Breast epithelium (tissue), 4 donors: ENCODE measurements at regions not wholly inside any gene's neighbourhood (a gene's known extent, or its start where the extent isn't known, plus 50 kb on each side); places are given as distances from the start of the nearest gene placed in this dataset.

Source experiments
- DNase-seq, 2 donors: peaks; one replicate each; pipeline ENCODE4 v3.0.0-alpha.2; 2019; ENCODE audit warnings: low spot score in 2 of 2
- H3K27ac ChIP-seq, 2 donors: fragments of 200-600 bp; sonication (generic) in 1 of 2; one replicate each; pipeline ENCODE4 v1.5.1; 2016 to 2019; ENCODE audit warnings: mild to moderate bottlenecking in 1 of 2
- H3K27me3 ChIP-seq, 2 donors: fragments of 200-600 bp; sonication (generic) in 1 of 2; one replicate each; pipeline versions ENCODE4 v1.5.1 to v1.6.0; 2017 to 2019; ENCODE audit warnings: control low read depth in 1 of 2, mild to moderate bottlenecking in 1 of 2
- H3K36me3 ChIP-seq: fragments of 200-600 bp; one replicate; pipeline ENCODE4 v1.5.1; 2019
- H3K4me1 ChIP-seq, 2 donors: fragments of 200-600 bp; sonication (generic); one replicate each; pipeline ENCODE4 v1.5.1; 2016 to 2019; ENCODE audit warnings: control low read depth in 1 of 2
- H3K4me3 ChIP-seq, 3 donors: fragments of 200-600 bp; sonication (generic); 1 replicate in 2 of 3; 2 replicates in 1 of 3; pipeline ENCODE4 v1.5.1; 2016 to 2019; ENCODE audit warnings: mild to moderate bottlenecking in 3 of 3, moderate library complexity in 2 of 3
- H3K9me3 ChIP-seq, 2 donors: fragments of 200-600 bp; sonication (generic) in 1 of 2; one replicate each; pipeline ENCODE4 v1.5.1; 2016 to 2019; ENCODE audit warnings: control low read depth in 1 of 2
- POLR2A ChIP-seq: fragments of 450-650 bp; IDR thresholded peaks from one replicate; pipeline ENCODE4 v1.6.1; 2016; ENCODE audit warnings: antibody characterized with exemption, mild to moderate bottlenecking, moderate library complexity
- POLR2AphosphoS5 ChIP-seq, 3 donors: sonication (generic); formaldehyde crosslinking; IDR thresholded peaks; one replicate each; pipeline ENCODE4 v1.6.1; 2017; ENCODE audit warnings: antibody characterized with exemption in 3 of 3
- intact Hi-C: fragments of 100-400 bp; cut with DNase I; formaldehyde crosslinking; loops from one replicate; pipeline ENCODE4 v1.15.1; 2023; ENCODE audit warnings: low total_unique reads
- TF ChIP-seq, protein P1 (sequence below), 3 donors: fragments of 450-650 bp; IDR thresholded peaks; one replicate each; pipeline ENCODE4 v1.5.1; 2016 to 2017; ENCODE audit warnings: antibody characterized with exemption in 3 of 3, mild to moderate bottlenecking in 3 of 3, moderate library complexity in 3 of 3

DNA sequence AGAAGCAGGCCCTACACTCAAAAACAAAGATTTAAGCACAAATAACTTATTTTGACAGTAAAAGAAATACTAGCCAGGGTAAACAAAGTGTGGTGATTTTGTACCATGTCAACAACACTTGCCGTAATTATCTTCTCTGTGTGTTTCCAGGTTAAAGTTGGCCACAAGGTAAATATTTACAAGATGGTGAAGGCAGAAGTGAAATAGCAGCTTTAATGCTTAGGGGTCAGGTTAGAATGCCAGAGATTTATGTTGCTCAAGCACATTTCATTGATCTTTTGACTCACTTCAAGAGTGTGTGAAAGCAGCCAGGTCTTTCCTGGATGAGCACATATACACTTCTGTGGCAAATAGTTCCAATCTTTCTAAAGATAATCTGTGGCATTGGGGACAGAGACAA is 270.2 kb upstream of the LUZP2 start:
- Histone ChIP-seq H3K27ac (no peak overlapping the region), H3K27me3 (no peaks in the 10 kb centered on the region), H3K4me3 (no peak overlapping the region), H3K4me1 (no peaks in the 10 kb centered on the region), H3K36me3 (no peaks in the 10 kb centered on the region), H3K9me3 (no peaks in the 10 kb centered on the region)
- DNase-seq = no peak
- intact Hi-C loops = no loop called here
- TF ChIP-seq POLR2A = no peak
- TF ChIP-seq POLR2AphosphoS5 (IDR thresholded peaks at IDR 0.05) = no peak
- TF ChIP-seq, protein P1, sequence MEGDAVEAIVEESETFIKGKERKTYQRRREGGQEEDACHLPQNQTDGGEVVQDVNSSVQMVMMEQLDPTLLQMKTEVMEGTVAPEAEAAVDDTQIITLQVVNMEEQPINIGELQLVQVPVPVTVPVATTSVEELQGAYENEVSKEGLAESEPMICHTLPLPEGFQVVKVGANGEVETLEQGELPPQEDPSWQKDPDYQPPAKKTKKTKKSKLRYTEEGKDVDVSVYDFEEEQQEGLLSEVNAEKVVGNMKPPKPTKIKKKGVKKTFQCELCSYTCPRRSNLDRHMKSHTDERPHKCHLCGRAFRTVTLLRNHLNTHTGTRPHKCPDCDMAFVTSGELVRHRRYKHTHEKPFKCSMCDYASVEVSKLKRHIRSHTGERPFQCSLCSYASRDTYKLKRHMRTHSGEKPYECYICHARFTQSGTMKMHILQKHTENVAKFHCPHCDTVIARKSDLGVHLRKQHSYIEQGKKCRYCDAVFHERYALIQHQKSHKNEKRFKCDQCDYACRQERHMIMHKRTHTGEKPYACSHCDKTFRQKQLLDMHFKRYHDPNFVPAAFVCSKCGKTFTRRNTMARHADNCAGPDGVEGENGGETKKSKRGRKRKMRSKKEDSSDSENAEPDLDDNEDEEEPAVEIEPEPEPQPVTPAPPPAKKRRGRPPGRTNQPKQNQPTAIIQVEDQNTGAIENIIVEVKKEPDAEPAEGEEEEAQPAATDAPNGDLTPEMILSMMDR (IDR thresholded peaks at IDR 0.05) = no peak

DNA sequence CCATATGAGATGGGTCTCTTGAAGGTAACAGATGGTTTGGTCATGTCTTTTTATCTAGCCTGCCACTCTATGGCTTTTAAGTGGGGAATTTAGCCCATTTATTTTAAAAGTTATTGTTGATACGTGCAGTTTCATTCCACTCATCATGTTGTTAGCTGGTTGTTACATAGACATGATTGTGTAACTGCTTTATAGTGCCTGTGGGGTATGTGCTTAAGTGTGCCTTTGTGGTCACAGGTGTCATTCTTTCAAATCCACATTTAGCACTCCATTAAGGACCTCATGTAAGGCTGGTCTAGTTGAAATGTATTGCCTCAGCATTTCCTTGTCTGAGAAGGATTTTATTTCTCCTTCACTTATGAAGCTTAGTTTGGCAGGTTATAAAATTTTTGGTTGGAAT is 263.8 kb upstream of the LUZP2 start:
- TF ChIP-seq POLR2A (no peak), POLR2AphosphoS5 (IDR thresholded peaks at IDR 0.05) (no peak)
- TF ChIP-seq, protein P1 (IDR thresholded peaks at IDR 0.05) = no peak
- Histone ChIP-seq H3K9me3 (no peaks in the 10 kb centered on the region), H3K4me3 (no peak overlapping the region), H3K27me3 (no peaks in the 10 kb centered on the region), H3K36me3 (no peaks in the 10 kb centered on the region), H3K27ac (no peak overlapping the region), H3K4me1 (no peaks in the 10 kb centered on the region)
- no peak for DNase-seq
- intact Hi-C loops = no loop called here

- H3K4me1 ChIP-seq = no peaks in the 10 kb centered on the region
- no peak overlapping the region for H3K4me3 ChIP-seq
- H3K36me3 ChIP-seq = no peaks in the 10 kb centered on the region
- DNase-seq = no peak
- intact Hi-C loops = no loop called here
- TF ChIP-seq POLR2A (no peak), POLR2AphosphoS5 (IDR thresholded peaks at IDR 0.05) (no peak)
- TF ChIP-seq, protein P1 (IDR thresholded peaks at IDR 0.05) = no peak
- H3K27ac ChIP-seq = no peak overlapping the region
- no peaks in the 10 kb centered on the region for H3K9me3 ChIP-seq
- H3K27me3 ChIP-seq = no peaks in the 10 kb centered on the region
These were observed 261.9 kb upstream of the LUZP2 start for GRCh38 chr11:24234822-24235508.

- intact Hi-C loops = no loop called here
- TF ChIP-seq, protein P1 (IDR thresholded peaks at IDR 0.05) = no peak
- TF ChIP-seq POLR2A = no peak
- no peak for TF ChIP-seq POLR2AphosphoS5 (IDR thresholded peaks at IDR 0.05)
- H3K9me3 ChIP-seq = no peaks in the 10 kb centered on the region
- H3K27me3 ChIP-seq = no peaks in the 10 kb centered on the region
- H3K4me3 ChIP-seq = no peak overlapping the region
- H3K27ac ChIP-seq = no peak overlapping the region
- no peaks in the 10 kb centered on the region for H3K4me1 ChIP-seq
- no peak for DNase-seq
- H3K36me3 ChIP-seq = no peaks in the 10 kb centered on the region
These were observed 257.8 kb upstream of the LUZP2 start for GRCh38 chr11:24238771-24239645.

- no peak for DNase-seq
- Histone ChIP-seq H3K36me3 (no peaks in the 10 kb centered on the region), H3K27me3 (no peaks in the 10 kb centered on the region), H3K4me3 (no peak overlapping the region), H3K4me1 (no peaks in the 10 kb centered on the region), H3K9me3 (no peaks in the 10 kb centered on the region), H3K27ac (no peak overlapping the region)
- intact Hi-C loops = no loop called here
- TF ChIP-seq, protein P1 (IDR thresholded peaks at IDR 0.05) = no peak
- TF ChIP-seq POLR2AphosphoS5 (IDR thresholded peaks at IDR 0.05) = no peak
- TF ChIP-seq POLR2A = no peak
These were observed 256.9 kb upstream of the LUZP2 start for GRCh38 chr11:24239930-24240329.
